ENCODE measurements at regions not wholly inside any gene's neighbourhood (a gene's known extent, or its start where the extent isn't known, plus 50 kb on each side); places are given as distances from the start of the nearest gene placed in this dataset.

- Histone ChIP-seq H3K56ac (ENCODE audit: insufficient read length, low read depth, low read length) (no peak overlapping the region), H4K91ac (ENCODE audit: insufficient read length, low read depth, low read length) (no peak overlapping the region), H4K20me1 (ENCODE audit: control insufficient read depth, insufficient read depth, insufficient read length) (no peaks in the 10 kb centered on the region), H2AFZ (ENCODE audit: low read length) (no peak overlapping the region), H4K5ac (ENCODE audit: insufficient read length, low read depth, low read length) (no peak overlapping the region), H3K79me2 (ENCODE audit: insufficient read depth, low read length) (no peaks in the 10 kb centered on the region), H2BK5ac (ENCODE audit: insufficient read length, low read length) (no peak overlapping the region), H3K9ac (ENCODE audit: extremely low read depth, insufficient read length, low read length) (no peak overlapping the region), H3K4ac (ENCODE audit: low read depth, low read length) (no peak overlapping the region), H3K23me2 (ENCODE audit: insufficient read length, low read depth, low read length, poor library complexity, severe bottlenecking) (no peaks in the 10 kb centered on the region), H3K14ac (ENCODE audit: insufficient read depth, low read length) (no peak overlapping the region), H2BK20ac (ENCODE audit: low read depth, low read length, poor library complexity, severe bottlenecking) (no peak overlapping the region), H2BK12ac (ENCODE audit: insufficient read length, low read depth, low read length) (no peak overlapping the region), H3K9me3 (ENCODE audit: control insufficient read depth, low read depth, low read length) (no peaks in the 10 kb centered on the region), H3K4me1 (ENCODE audit: insufficient read depth, low read length) (no peaks in the 10 kb centered on the region; the same call in 1 of the 2 replicates), H3T11ph (ENCODE audit: low read length) (no peak overlapping the region), H2AK5ac (ENCODE audit: insufficient read length, low read length) (no peak overlapping the region), H3K4me2 (ENCODE audit: insufficient read depth, insufficient read length, low read length) (no peak overlapping the region), H3K79me1 (ENCODE audit: insufficient read depth, low read depth, low read length, poor library complexity, severe bottlenecking) (no peaks in the 10 kb centered on the region), H2BK15ac (ENCODE audit: low read depth, low read length) (no peak overlapping the region), H4K8ac (replicated peaks; ENCODE audit: insufficient read length, low read depth, low read length) (no peak overlapping the region), H2BK120ac (ENCODE audit: low read depth, low read length, poor library complexity, severe bottlenecking) (no peak overlapping the region), H3K27ac (ENCODE audit: insufficient read length, low read depth, low read length) (no peak overlapping the region), H3K23ac (ENCODE audit: insufficient read length, low read depth, low read length) (no peak overlapping the region), H3K18ac (ENCODE audit: insufficient read length, low read depth, low read length) (no peak overlapping the region), H3K27me3 (ENCODE audit: insufficient read depth, low read length) (no peaks in the 10 kb centered on the region)
- H3K36me3 Mint-ChIP-seq (ENCODE audit: insufficient read depth in 1 of 3, low read depth in 3 of 3), result no peaks in the 10 kb centered on the region
- H3K27ac Mint-ChIP-seq, result no peak overlapping the region
- peaks cover 8% of the 10 kb centered on the region in 2 experiments for H3K4me1 Mint-ChIP-seq
- no peak for TF ChIP-seq CTCF (conservative IDR thresholded peaks at IDR 0.05)
- no peaks in the 10 kb centered on the region for H3K27me3 Mint-ChIP-seq (ENCODE audit: low read depth)
- H3K4me3 Mint-ChIP-seq, result no peak overlapping the region
- DNase-seq, result no peak
- no CpG with 5 or more reads among the region's 2 CpGs for WGBS (ENCODE audit: extremely low coverage, insufficient read length, low lambda C conversion rate)
- H3K9me3 Mint-ChIP-seq, result no peaks in the 10 kb centered on the region
These were observed 343.6 kb upstream of the TACR3 start for GRCh38 chr4:104063341-104063740.

Data from H9 (cell line).